ENCODE measurements at regions not wholly inside any gene's neighbourhood (a gene's known extent, or its start where the extent isn't known, plus 50 kb on each side); places are given as distances from the start of the nearest gene placed in this dataset.
A peak's percentile ranks its signal among the peaks of the same experiment; 100 is the strongest.
"Not testable (repeated sequence)": the region's sequence is repeated elsewhere in the genome, so short reads cannot be mapped to it uniquely, and the experiment has no call there.

GRCh38 chr10:133021963-133022775 lies 65.6 kb upstream of the ADGRA1 start:
- intact Hi-C loops (cut with micrococcal nuclease), result no loop called here
- ATAC-seq (no peak), DNase-seq (no peak)

GRCh38 chr10:133021116-133021962 lies 66.4 kb upstream of the ADGRA1 start:
- intact Hi-C loops (cut with micrococcal nuclease), result no loop called here
- no peak for ATAC-seq
- DNase-seq, result no peak

GRCh38 chr10:133020193-133020817 lies 67.4 kb upstream of the ADGRA1 start:
- intact Hi-C loops (cut with micrococcal nuclease), result no loop called here
- no peak for DNase-seq
- ATAC-seq, result no peak

DNA sequence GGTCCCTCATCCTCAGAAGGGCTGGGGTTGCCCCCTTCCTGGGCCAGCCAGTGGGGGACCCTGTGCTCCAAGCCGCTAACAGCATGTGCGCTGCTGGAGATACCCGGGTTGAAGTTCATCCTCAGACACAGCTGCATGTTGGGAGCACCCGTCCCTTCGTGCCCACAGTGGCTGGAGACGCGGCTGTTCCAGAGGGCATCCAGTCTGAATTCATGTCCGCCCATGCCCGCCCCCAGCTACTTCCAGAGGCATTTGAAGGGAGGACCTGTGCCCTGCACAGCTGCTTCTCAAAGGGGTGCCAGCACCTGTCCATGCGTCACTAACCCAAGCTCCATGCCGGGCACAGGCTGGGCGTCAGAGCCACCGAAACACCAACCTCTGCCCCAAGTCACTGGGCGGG lies 68.1 kb upstream of the ADGRA1 start:
- no peak for DNase-seq
- intact Hi-C loops (cut with micrococcal nuclease), result no loop called here
- ATAC-seq, result no peak

- intact Hi-C loops (cut with micrococcal nuclease), result no loop called here
- DNase-seq, result no peak
- no peak for ATAC-seq
These were observed 68.5 kb upstream of the ADGRA1 start for GRCh38 chr10:133019191-133019590.

DNA sequence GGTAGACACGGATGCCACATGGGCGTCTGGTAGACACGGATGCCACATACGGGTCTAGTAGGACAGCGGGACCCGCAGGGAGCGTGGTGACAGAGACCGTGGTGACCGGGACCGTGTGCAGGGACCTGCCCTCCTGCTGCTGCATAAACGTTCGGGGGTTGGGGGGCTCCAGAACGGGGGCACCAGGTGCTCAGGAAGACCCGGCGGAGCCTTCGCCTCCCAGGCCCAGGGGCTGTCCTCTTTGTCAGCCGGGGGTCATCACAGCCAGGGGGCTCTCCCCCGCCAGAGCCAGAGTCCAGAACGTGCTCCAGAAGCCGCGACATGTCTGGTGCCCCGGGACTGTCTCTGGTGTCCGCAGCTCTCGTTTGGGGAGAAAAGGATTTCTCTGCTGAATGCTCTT lies 69.2 kb upstream of the ADGRA1 start:
- ATAC-seq, result no peak
- intact Hi-C loops (cut with micrococcal nuclease), result no loop called here
- DNase-seq, result no peak

- DNase-seq (no peak), ATAC-seq (no peak)
- intact Hi-C loops (cut with micrococcal nuclease), result no loop called here
These were observed 70.5 kb upstream of the ADGRA1 start for GRCh38 chr10:133017203-133017601.

GRCh38 chr10:133016493-133017202 lies 71.1 kb upstream of the ADGRA1 start:
- DNase-seq (no peak), ATAC-seq (no peak)
- intact Hi-C loops (cut with micrococcal nuclease), result no loop called here

DNA sequence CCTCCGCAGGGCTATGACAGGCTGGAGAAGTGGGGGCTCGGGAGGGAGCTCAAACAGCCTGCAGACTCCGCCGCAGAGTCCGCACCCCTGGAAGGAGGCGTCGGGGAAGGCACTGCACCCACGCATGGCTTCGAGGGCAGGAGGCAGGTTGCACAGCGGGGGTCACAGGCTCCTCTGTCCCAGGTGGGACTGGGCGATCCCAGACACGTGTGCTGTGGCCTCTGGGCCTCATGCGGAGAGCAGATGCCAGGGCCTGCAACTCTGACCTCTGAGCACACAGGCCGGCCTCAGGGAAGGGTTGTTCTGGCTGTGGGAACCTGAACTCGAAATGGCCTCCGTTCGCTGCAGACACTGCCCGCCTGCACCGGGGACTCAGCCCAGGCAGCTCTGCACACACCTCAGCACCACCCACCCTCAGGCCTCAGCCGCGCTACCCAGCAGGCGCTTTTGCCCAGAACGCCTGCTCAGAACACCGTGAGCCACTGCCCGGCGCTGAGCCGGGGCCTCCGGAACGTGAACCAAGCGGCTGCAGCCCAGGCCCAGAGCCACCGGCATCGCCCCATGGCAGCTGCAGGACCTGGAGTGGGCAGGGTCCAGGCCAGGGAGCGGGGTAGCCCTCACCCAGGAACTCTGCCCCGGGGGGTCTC lies 71.8 kb upstream of the ADGRA1 start:
- DNase-seq (no peak), ATAC-seq (no peak)
- intact Hi-C loops (cut with micrococcal nuclease), result no loop called here

DNA sequence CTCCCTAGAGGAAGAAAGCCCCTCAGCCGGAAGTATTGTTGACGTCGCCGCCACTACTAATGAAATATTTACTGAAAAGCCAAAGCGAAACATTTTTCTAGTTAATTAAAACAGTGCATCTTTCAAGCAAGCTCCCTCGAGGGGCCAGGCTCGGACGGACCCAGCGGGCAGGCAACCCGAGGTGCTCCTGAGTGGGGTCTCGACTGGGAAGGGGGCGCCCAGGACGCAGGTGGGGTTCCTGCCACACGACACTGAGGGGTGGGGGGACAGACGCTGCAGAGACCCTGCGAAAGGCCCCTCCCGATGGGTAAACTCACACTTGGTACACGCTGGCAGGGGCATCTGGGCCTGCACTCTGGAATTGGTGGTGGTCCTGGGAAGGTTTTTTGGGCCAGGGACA lies 72.4 kb upstream of the ADGRA1 start:
- intact Hi-C loops (cut with micrococcal nuclease), result no loop called here
- DNase-seq (no peak), ATAC-seq (no peak)

DNA sequence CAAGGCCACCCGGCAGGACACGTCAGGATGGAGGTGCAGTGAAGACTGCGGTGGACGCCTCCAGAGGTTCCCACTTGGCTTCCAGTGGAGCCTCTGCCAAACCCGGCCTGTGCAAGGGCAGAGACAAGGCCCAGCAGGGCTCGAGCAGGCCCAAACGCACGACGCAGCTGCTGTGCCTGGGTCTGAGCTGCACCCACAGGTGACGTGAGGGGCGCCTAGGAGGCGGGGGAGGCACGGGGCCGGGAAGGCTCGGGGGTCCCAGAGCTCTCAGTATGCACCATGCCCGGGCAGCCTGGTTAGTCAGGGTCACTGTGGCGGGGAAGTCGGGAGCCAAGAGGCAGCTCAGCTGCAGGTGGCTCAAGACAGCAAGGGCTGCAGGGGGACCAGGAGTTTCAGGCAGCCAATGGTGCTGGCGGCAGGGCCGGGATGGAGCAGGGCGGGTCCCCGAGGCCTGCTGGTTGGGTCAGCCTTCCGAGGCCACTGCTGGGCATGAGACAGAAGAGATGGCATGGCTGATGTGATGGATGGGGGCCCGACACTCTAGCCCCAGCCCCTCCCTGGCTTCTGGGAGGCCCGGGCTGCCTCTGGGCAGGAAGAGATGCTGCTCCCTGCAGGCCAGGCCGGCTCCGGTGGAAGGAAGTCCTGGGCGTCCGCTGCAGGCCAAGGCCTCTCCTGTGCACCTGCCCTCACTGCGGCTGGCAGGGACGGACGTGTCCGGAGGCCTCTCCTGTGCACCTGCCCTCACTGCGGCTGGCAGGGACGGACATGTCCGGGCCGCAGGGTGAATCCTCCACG lies 72.2 kb upstream of the CFAP46 start:
- intact Hi-C loops (cut with micrococcal nuclease), result no loop called here
- ATAC-seq (no peak), DNase-seq (no peak)

DNA sequence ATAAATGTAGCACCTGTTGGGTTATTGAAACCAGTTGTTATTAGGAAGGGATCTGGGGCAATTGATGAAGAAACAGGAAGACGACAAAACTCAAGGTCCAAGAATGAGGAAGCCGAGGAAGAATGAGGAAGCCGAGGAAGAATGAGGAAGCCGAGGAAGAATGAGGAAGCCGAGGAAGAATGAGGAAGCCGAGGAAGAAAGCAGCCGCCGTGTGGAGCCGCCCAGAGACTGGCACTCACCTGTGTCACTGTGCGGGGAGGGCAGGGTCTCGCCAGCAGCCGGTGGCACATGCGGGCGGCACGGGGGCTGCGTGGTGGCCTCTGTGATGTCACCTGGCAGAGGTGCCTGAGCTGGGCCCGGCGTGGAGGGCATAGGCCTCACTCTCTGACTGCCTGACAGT lies 71.1 kb upstream of the CFAP46 start:
- peak; percentile 58 for DNase-seq
- ATAC-seq, result peak; percentile 51
- intact Hi-C loops (cut with micrococcal nuclease), result no loop called here

GRCh38 chr10:133012573-133013359 lies 70.4 kb upstream of the CFAP46 start:
- ATAC-seq, result no peak
- peak; percentile 56 for DNase-seq
- intact Hi-C loops (cut with micrococcal nuclease), result no loop called here

DNA sequence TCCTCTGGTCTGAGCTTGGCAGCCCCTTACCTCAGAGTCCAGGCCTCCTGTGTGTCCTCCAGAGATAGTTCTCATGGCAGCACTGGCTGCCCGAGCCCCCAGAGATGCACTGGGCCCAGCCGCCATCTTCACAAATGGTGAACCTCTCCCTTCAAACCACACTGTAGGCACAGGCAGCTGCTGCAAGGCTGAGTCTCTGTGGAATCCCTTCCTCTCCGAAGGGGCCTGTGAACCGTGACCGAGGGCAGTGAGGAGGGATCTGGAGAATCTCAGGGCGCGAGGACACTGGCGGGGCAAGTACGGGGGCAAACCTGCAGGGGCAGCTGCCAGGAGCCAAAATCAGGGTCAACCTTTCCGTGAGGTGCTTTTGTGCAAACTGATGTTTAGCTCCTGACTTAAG lies 69.5 kb upstream of the CFAP46 start:
- intact Hi-C loops (cut with micrococcal nuclease), result no loop called here
- DNase-seq (no peak), ATAC-seq (no peak)

DNA sequence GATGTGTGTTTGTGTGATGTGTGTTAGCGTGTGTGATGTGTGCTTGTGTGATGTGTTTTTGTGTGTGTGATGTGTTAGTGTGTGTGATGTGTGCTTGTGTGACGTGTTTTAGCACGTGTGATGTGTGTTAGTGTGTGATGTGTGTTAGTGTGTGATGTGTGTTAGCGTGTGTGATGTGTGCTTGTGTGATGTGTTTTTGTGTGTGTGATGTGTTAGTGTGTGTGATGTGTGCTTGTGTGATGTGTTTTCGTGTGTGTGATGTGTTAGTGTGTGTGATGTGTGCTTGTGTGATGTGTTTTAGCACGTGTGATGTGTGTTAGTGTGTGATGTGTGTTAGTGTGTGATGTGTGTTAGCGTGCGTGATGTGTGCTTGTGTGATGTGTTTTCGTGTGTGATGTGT lies 69.0 kb upstream of the CFAP46 start:
- intact Hi-C loops (cut with micrococcal nuclease); DNase-seq; ATAC-seq: not testable (repeated sequence)

- DNase-seq; intact Hi-C loops (cut with micrococcal nuclease); ATAC-seq: not testable (repeated sequence)
These were observed 68.4 kb upstream of the CFAP46 start for GRCh38 chr10:133010843-133011179.

DNA sequence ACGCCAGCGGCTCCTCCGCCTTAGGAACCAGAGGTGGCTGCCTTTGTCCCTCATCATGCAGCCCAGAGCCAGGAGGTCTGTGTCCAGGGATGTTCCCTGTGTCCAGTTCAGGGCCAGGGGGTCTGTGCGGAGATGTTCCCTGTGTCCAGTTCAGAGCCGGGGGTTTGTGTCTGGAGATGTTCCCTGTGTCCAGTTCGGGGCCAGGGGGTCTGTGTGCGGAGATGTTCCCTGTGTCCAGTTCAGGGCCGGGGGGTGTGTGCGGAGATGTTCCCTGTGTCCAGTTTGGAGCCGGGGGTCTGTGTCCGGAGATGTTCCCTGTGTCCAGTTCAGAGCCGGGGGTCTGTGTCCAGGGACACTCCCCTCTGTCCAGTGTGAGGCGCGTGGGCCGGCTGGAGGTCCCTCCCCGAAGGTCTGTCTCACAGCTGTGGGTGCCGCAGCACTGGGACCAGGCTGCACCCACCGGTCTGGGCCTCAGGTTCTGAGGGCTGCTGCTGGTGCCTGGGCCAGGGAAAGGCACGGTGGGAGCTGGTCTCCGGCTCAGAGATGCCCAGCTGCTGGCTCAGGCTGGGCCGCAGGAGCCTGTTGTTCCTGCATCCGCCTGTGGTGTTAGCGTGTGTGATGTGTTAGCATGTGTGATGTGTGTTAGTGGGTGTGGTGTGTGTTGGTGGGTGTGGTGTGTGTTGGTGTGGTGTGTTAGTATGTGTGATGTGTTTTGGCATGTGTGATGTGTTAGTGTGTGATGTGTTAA lies 67.9 kb upstream of the CFAP46 start:
- no peak for ATAC-seq
- intact Hi-C loops (cut with micrococcal nuclease), result no loop called here
- no peak for DNase-seq

Data from left ventricle myocardium superior (tissue), 1 donor.